Caco-2 (cell line): ENCODE measurements at regions not wholly inside any gene's neighbourhood (a gene's known extent, or its start where the extent isn't known, plus 50 kb on each side); places are given as distances from the start of the nearest gene placed in this dataset.

Experiments
- BruUV-seq: library from RNA; stranded (reverse); fragments of 400-500 nt; replicated peaks from 2 replicates; lab custom pipeline; 2021; lab: Mats Ljungman, UMichigan
- CTCF ChIA-PET: fragments of 300-600 bp; sonication (Branson Sonifier 250); formaldehyde crosslinking; loops from one replicate; lab custom pipeline; 2022; ENCODE audit warnings: antibody characterized with exemption; lab: Charles Lee
- POLR2A ChIA-PET: fragments of 300-600 bp; sonication (Branson Sonifier 250); formaldehyde crosslinking; loops from one replicate; lab custom pipeline; 2022; ENCODE audit warnings: antibody characterized with exemption; lab: Charles Lee
- DNase-seq, 2 experiments: peaks; one replicate each; pipeline versions ENCODE4 v3.0.0 to v3.0.0-alpha.2; 2020 to 2022
- H3K27me3 ChIP-seq: replicated peaks from 2 replicates; pipeline ENCODE4 v1.6.0; 2011; ENCODE audit warnings: low read length; ENCODE audit not compliant: control insufficient read depth, insufficient read depth
- H3K36me3 ChIP-seq: 2 replicates; pipeline ENCODE4 v1.5.1; 2011; ENCODE audit warnings: low read length; ENCODE audit not compliant: control insufficient read depth, insufficient read depth
- H3K4me1 ChIP-seq: fragments of 250-450 bp; sonication (Bioruptor Pico); 2 replicates; pipeline ENCODE4 v1.5.1; 2020; ENCODE audit warnings: mild to moderate bottlenecking
- H3K4me3 ChIP-seq: 2 replicates; pipeline ENCODE4 v1.5.1; 2011; ENCODE audit warnings: low read depth, mild to moderate bottlenecking, control low read depth, low read length
- H3K9me3 ChIP-seq: fragments of 250-450 bp; sonication (Bioruptor Pico); 2 replicates; pipeline ENCODE4 v1.5.1; 2020; ENCODE audit warnings: mild to moderate bottlenecking, moderate library complexity
- H3K27ac Mint-ChIP-seq: one replicate; pipeline ENCODE4 v1.8.0; 2022; ENCODE audit warnings: mixed read lengths; ENCODE audit not compliant: unreplicated experiment
- H3K27me3 Mint-ChIP-seq: one replicate; pipeline ENCODE4 v1.8.0; 2022; ENCODE audit warnings: mixed read lengths; ENCODE audit not compliant: insufficient read depth, unreplicated experiment
- H3K36me3 Mint-ChIP-seq: one replicate; pipeline ENCODE4 v1.8.0; 2022; ENCODE audit warnings: mild to moderate bottlenecking, mixed read lengths; ENCODE audit not compliant: insufficient read depth, unreplicated experiment
- H3K4me1 Mint-ChIP-seq: one replicate; pipeline ENCODE4 v1.8.0; 2022; ENCODE audit warnings: low read depth, mixed read lengths; ENCODE audit not compliant: unreplicated experiment
- H3K4me3 Mint-ChIP-seq: one replicate; pipeline ENCODE4 v1.8.0; 2022; ENCODE audit warnings: mild to moderate bottlenecking, moderate library complexity, mixed read lengths; ENCODE audit not compliant: unreplicated experiment
- H3K9me3 Mint-ChIP-seq: one replicate; pipeline ENCODE4 v1.8.0; 2022; ENCODE audit warnings: mixed read lengths; ENCODE audit not compliant: unreplicated experiment
- intact Hi-C: fragments of 100-400 bp; cut with micrococcal nuclease; formaldehyde crosslinking; loops from one replicate; pipeline ENCODE4 v1.10.0; 2022; ENCODE audit not compliant: unreplicated experiment
- TF ChIP-seq, protein P1 (sequence below), 2 experiments: fragments of 200-600 bp in 1 of 2; IDR thresholded peaks; 1 replicate in 1 of 2; 2 replicates in 1 of 2; pipeline versions ENCODE4 v1.5.1 to v1.8.0; 2011 to 2022; ENCODE audit warnings: antibody characterized with exemption in 1 of 2, control low read depth in 1 of 2, inconsistent platforms in 1 of 2, low read depth in 1 of 2, low read length in 1 of 2, mild to moderate bottlenecking in 1 of 2, moderate library complexity in 1 of 2; ENCODE audit not compliant: insufficient read depth in 1 of 2, severe bottlenecking in 1 of 2, unreplicated experiment in 1 of 2

DNA sequence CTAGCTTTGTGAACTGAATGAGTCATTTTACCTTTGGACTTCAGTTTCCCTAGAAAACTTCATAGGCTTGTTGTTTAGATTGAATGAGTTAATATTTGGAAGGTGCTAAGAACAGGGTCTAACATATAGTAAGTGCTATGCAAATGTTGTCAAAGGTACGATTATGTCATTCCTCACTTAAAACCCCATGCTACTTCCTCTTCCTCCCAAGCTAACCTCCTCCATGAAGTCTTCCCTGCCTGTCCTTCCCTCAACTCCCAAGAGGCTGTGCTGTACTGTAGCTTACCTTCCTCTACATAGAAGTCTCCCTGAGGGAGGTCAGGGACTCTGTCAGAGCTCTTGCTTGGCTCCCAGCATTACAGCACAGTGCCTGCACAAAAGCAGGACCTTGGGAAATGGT lies 103.4 kb upstream of the PJA1 start:
- Mint-ChIP-seq H3K9me3 (no peaks in the 10 kb centered on the region), H3K4me1 (no peaks in the 10 kb centered on the region), H3K4me3 (no peak overlapping the region), H3K27me3 (peaks cover under 1% of the 10 kb centered on the region), H3K27ac (no peak overlapping the region), H3K36me3 (no peaks in the 10 kb centered on the region)
- Histone ChIP-seq H3K27me3 (no peaks in the 10 kb centered on the region), H3K4me3 (no peak overlapping the region), H3K36me3 (no peaks in the 10 kb centered on the region), H3K4me1 (no peaks in the 10 kb centered on the region), H3K9me3 (no peaks in the 10 kb centered on the region)
- POLR2A ChIA-PET, result no interaction called here
- TF ChIP-seq, protein P1, sequence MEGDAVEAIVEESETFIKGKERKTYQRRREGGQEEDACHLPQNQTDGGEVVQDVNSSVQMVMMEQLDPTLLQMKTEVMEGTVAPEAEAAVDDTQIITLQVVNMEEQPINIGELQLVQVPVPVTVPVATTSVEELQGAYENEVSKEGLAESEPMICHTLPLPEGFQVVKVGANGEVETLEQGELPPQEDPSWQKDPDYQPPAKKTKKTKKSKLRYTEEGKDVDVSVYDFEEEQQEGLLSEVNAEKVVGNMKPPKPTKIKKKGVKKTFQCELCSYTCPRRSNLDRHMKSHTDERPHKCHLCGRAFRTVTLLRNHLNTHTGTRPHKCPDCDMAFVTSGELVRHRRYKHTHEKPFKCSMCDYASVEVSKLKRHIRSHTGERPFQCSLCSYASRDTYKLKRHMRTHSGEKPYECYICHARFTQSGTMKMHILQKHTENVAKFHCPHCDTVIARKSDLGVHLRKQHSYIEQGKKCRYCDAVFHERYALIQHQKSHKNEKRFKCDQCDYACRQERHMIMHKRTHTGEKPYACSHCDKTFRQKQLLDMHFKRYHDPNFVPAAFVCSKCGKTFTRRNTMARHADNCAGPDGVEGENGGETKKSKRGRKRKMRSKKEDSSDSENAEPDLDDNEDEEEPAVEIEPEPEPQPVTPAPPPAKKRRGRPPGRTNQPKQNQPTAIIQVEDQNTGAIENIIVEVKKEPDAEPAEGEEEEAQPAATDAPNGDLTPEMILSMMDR (IDR thresholded peaks at IDR 0.05; ENCODE audit: insufficient read depth in 1 of 2, low read depth in 1 of 2, low read length in 1 of 2, severe bottlenecking in 1 of 2, unreplicated experiment in 1 of 2), result no peak
- CTCF ChIA-PET, result interaction anchor here (0.9 kb wide), 1 partner anchor 15 kb away, joined by 3 read pairs; no protein-coding TSS in a partner anchor
- no peak for DNase-seq
- no TSS peak for BruUV-seq
- intact Hi-C loops, result no loop called here

DNA sequence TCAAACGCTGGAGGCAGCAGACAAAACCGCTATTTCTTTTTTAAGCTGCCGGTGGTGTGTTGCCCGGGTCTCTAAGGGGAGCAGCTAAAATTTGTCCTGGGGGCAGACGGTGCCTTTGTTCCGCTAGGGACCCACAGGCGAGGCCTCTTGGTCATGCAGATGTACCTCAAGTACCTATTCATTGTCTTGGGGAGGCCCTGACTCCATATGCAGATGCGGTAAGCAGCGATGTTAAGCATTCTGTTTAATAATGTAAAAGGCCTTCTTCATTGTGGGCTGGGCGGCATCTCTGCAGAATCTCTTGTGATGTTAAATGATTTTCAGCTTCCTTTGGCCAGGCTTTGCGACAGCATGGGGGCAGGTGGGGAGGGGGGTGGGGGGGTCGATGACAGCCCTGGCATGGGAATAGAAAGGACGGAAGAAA lies 98.9 kb upstream of the PJA1 start:
- no peaks in the 10 kb centered on the region for H3K27me3 Mint-ChIP-seq
- POLR2A ChIA-PET, result no interaction called here

DNA sequence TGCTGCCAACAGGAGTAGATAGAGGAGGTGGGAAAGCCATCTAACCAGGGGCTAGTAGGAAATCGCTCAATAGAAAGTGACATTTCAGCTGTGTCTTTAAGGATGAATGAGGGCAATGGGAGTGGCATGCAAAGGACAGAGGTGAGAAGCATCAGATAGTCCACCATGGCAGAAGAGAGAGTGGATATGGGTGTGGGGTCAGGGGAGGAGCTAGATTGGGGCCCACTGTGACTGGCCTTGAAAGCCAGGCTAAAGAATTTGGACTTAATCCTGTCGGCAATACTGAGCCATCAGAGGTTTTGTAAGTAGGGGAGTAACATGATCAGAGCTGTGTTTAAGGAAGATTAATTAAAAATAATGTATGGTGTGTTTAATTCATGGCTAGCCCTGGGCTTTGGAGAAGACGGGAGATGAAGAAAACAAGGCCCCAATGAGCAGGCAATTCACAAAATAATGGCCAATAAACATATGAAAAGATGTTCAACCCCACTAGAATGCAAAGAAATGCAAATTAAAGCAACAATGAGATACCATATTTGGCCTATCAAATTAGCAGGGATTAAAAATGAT lies 98.1 kb upstream of the PJA1 start:
- Histone ChIP-seq H3K4me1 (no peaks in the 10 kb centered on the region), H3K9me3 (no peaks in the 10 kb centered on the region), H3K4me3 (no peak overlapping the region), H3K36me3 (no peaks in the 10 kb centered on the region), H3K27me3 (no peaks in the 10 kb centered on the region)
- H3K4me3 Mint-ChIP-seq, result no peak overlapping the region
- ChIA-PET CTCF (no interaction called here), POLR2A (no interaction called here)
- no peak for DNase-seq
- no peaks in the 10 kb centered on the region for H3K27me3 Mint-ChIP-seq
- TF ChIP-seq, protein P1 (IDR thresholded peaks at IDR 0.05; ENCODE audit: insufficient read depth in 1 of 2, low read depth in 1 of 2, low read length in 1 of 2, severe bottlenecking in 1 of 2, unreplicated experiment in 1 of 2), result no peak
- no TSS peak for BruUV-seq
- H3K27ac Mint-ChIP-seq, result no peak overlapping the region
- no peaks in the 10 kb centered on the region for H3K9me3 Mint-ChIP-seq
- H3K4me1 Mint-ChIP-seq, result no peaks in the 10 kb centered on the region
- H3K36me3 Mint-ChIP-seq, result no peaks in the 10 kb centered on the region
- intact Hi-C loops, result no loop called here

More for the DNA sequence above, 98.9 kb upstream of the PJA1 start:
- intact Hi-C loops, result no loop called here
- no peak overlapping the region for H3K4me3 ChIP-seq
- no TSS peak for BruUV-seq
- no peaks in the 10 kb centered on the region for H3K4me1 ChIP-seq
- no peak overlapping the region for H3K27ac Mint-ChIP-seq
- no peaks in the 10 kb centered on the region for H3K36me3 Mint-ChIP-seq
- no peaks in the 10 kb centered on the region for H3K36me3 ChIP-seq
- DNase-seq, result no peak
- H3K4me1 Mint-ChIP-seq, result no peaks in the 10 kb centered on the region
- no peaks in the 10 kb centered on the region for H3K9me3 Mint-ChIP-seq
- CTCF ChIA-PET, result no interaction called here
- H3K9me3 ChIP-seq, result no peaks in the 10 kb centered on the region
- TF ChIP-seq, protein P1 (IDR thresholded peaks at IDR 0.05; ENCODE audit: insufficient read depth in 1 of 2, low read depth in 1 of 2, low read length in 1 of 2, severe bottlenecking in 1 of 2, unreplicated experiment in 1 of 2), result no peak
- H3K4me3 Mint-ChIP-seq, result no peak overlapping the region
- H3K27me3 ChIP-seq, result no peaks in the 10 kb centered on the region
